Upper lobe of left lung (tissue), 4 donors: ENCODE measurements at regions not wholly inside any gene's neighbourhood (a gene's known extent, or its start where the extent isn't known, plus 50 kb on each side); places are given as distances from the start of the nearest gene placed in this dataset.

Source experiments
- CTCF ChIP-seq, 6 experiments: fragments of 450-650 bp in 4 of 6; fragments of 200-600 bp in 2 of 6; sonication (generic) in 2 of 6; IDR thresholded peaks; one replicate each; pipeline ENCODE4 v1.5.1; 2016 to 2019; ENCODE audit warnings: antibody characterized with exemption in 6 of 6
- EP300 ChIP-seq, 4 donors: sonication (generic); formaldehyde crosslinking; IDR thresholded peaks; one replicate each; pipeline ENCODE4 v1.5.1; 2017; ENCODE audit warnings: antibody characterized with exemption in 4 of 4, control low read depth in 2 of 4
- POLR2A ChIP-seq, 4 donors: fragments of 450-650 bp; IDR thresholded peaks; one replicate each; pipeline ENCODE4 v1.5.1; 2016 to 2017; ENCODE audit warnings: antibody characterized with exemption in 4 of 4, mild to moderate bottlenecking in 2 of 4
- POLR2AphosphoS5 ChIP-seq, 2 donors: sonication (generic); formaldehyde crosslinking; IDR thresholded peaks; one replicate each; pipeline ENCODE4 v1.5.1; 2017; ENCODE audit warnings: antibody characterized with exemption in 2 of 2

DNA sequence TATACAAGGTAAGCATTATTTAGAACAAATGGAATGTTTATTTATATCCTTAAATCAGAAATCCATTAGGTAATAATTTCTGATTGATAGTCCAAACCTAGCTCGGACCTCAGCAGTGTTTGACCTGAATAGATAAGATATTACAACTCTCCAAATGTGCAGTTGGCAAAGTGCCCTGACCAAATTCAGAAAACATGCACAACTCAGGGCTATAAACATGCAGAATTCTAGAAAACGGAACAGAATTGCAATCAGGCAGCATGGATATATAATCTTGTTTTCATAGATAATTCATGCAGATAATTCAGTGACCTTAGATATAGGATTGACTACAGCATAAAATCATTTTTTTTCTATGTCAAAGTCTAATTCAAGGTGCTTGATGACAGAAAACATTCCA is 626.6 kb upstream of the CITED2 start:
- no peak for TF ChIP-seq CTCF (IDR thresholded peaks at IDR 0.05)
- no peak for TF ChIP-seq POLR2A (IDR thresholded peaks at IDR 0.05)
- TF ChIP-seq EP300 (IDR thresholded peaks at IDR 0.05) = no peak
- TF ChIP-seq POLR2AphosphoS5 (IDR thresholded peaks at IDR 0.05) = no peak
